PC-9 (cell line): ENCODE measurements at regions not wholly inside any gene's neighbourhood (a gene's known extent, or its start where the extent isn't known, plus 50 kb on each side); places are given as distances from the start of the nearest gene placed in this dataset.

Experiments
- CTCF ChIP-seq: fragments of 200-600 bp; sonication (generic); conservative IDR thresholded peaks from 2 replicates; pipeline ENCODE4 v1.6.1; 2017; ENCODE audit warnings: mixed run types, antibody characterized with exemption, mild to moderate bottlenecking, moderate library complexity
- EZH2 ChIP-seq: fragments of 200-600 bp; sonication (generic); IDR thresholded peaks from 2 replicates; pipeline ENCODE4 v1.8.0; 2017; ENCODE audit warnings: antibody characterized with exemption, low read depth

DNA sequence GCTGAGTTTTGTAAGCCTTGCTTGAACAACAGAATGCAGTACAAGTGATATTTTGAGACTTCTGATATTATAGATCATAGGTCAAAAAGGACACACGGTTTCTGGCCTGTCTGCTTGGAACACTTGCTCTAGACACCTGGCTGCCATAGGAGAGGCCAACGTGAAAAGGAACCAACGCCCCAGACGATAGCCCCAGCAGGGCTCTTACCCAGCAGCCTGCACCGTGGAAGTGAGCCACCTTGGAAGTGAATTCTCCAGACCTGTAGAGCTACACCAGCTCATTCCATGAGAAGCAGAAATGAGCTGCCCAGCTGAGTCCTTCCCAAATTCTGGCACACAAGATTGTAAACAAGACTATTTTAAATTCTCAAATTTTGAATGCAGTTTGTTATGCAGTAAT lies 323.1 kb downstream of the FBXO8 start:
- TF ChIP-seq CTCF (no peak), EZH2 (no peak)
